HepG2 (cell line): ENCODE measurements at regions not wholly inside any gene's neighbourhood (a gene's known extent, or its start where the extent isn't known, plus 50 kb on each side); places are given as distances from the start of the nearest gene placed in this dataset.

ENCODE experiments used
- ATAC-seq: fragments of 200-7000 bp; cut with Tn5 transposase; 3 replicates; pipeline ENCODE4 v1.9.1; 2020; ENCODE audit warnings: mild to moderate bottlenecking, moderate library complexity
- BruUV-seq: library from RNA; stranded (reverse); fragments of 400-500 nt; replicated peaks from 2 replicates; lab custom pipeline; 2021; lab: Mats Ljungman, UMichigan
- CTCF ChIA-PET: fragments of 300-600 bp; formaldehyde crosslinking; extraction: SDS; loops from one replicate; lab custom pipeline; 2021; ENCODE audit warnings: low total read pairs, inconsistent platforms, low intra/inter-chr PET ratio; lab: Yijun Ruan, JAX
- POLR2A ChIA-PET: fragments of 350-600 bp; sonication (Branson Sonifier 250); formaldehyde crosslinking; loops from one replicate; lab custom pipeline; 2020; ENCODE audit warnings: antibody characterized with exemption, inconsistent platforms; lab: Yijun Ruan, JAX
- DNase-seq: peaks from one replicate; pipeline ENCODE4 v3.0.0-alpha.2; 2015; ENCODE audit warnings: low spot score
- FAIRE-seq: peaks from 3 replicates; lab custom pipeline; 2011; peaks lifted over from hg19 to GRCh38; lab: Jason Lieb, UNC
- H2AFZ ChIP-seq: one replicate; pipeline ENCODE4 v1.6.1; 2011; ENCODE audit warnings: low read length, inconsistent platforms
- H3K27ac ChIP-seq: fragments of 300-600 bp; 3 replicates; pipeline ENCODE4 v1.8.0; 2011; ENCODE audit warnings: mixed run types, mild to moderate bottlenecking, mixed read lengths, low read length, inconsistent platforms; ENCODE audit not compliant: insufficient read depth; ENCODE audit errors: extremely low read length
- H3K27me3 ChIP-seq, 2 experiments: fragments of 200-600 bp in 1 of 2; 2 replicates in 1 of 2; 3 replicates in 1 of 2; pipeline versions ENCODE4 v1.6.0 to v1.8.0; 2011; ENCODE audit warnings: low read length in 2 of 2, mild to moderate bottlenecking in 2 of 2, moderate library complexity in 2 of 2, inconsistent platforms in 1 of 2; ENCODE audit not compliant: insufficient read depth in 2 of 2, control insufficient read depth in 1 of 2
- H3K36me3 ChIP-seq, 2 experiments: fragments of 200-600 bp in 1 of 2; replicated peaks in 1 of 2; 2 replicates in 1 of 2; 3 replicates in 1 of 2; pipeline versions ENCODE4 v1.5.1 to v1.8.0; 2011; ENCODE audit warnings: low read length in 2 of 2, inconsistent platforms in 1 of 2; ENCODE audit not compliant: insufficient read depth in 2 of 2, control insufficient read depth in 1 of 2
- H3K4me1 ChIP-seq: 2 replicates; pipeline ENCODE4 v1.5.1; 2012; ENCODE audit warnings: low read length, inconsistent platforms; ENCODE audit not compliant: insufficient read depth
- H3K4me2 ChIP-seq: 2 replicates; pipeline ENCODE4 v1.6.0; 2011; ENCODE audit warnings: low read depth, low read length, inconsistent platforms
- H3K4me3 ChIP-seq, 3 experiments: fragments of 200-600 bp in 1 of 3; sonication (generic), shearing (Covaris generic) in 1 of 3; replicated peaks in 1 of 3; 2 replicates each; pipeline ENCODE4 v1.5.1; 2011 to 2016; ENCODE audit warnings: low read length in 3 of 3, inconsistent platforms in 2 of 3, low read depth in 2 of 3, mild to moderate bottlenecking in 2 of 3, control low read depth in 1 of 3, mixed read lengths in 1 of 3; ENCODE audit not compliant: insufficient read depth in 1 of 3
- H3K79me2 ChIP-seq: one replicate; pipeline ENCODE4 v1.6.1; 2011; ENCODE audit warnings: low read length, inconsistent platforms; ENCODE audit not compliant: insufficient read depth
- H3K9ac ChIP-seq: 2 replicates; pipeline ENCODE4 v1.6.0; 2011; ENCODE audit warnings: mild to moderate bottlenecking, low read depth, low read length, inconsistent platforms; ENCODE audit not compliant: insufficient read depth
- H3K9me3 ChIP-seq: 2 replicates; pipeline ENCODE4 v1.5.1; 2012; ENCODE audit warnings: mild to moderate bottlenecking, low read length
- H4K20me1 ChIP-seq: 2 replicates; pipeline ENCODE4 v1.6.0; 2011; ENCODE audit warnings: inconsistent platforms, mild to moderate bottlenecking, low read length, moderate library complexity; ENCODE audit not compliant: insufficient read depth
- BCL6 ChIP-seq: IDR thresholded peaks from 2 replicates; pipeline ENCODE4 v1.6.1; 2016; ENCODE audit warnings: missing genetic modification reagents, missing compliant biosample characterization
- BRCA1 ChIP-seq: sonication (generic); formaldehyde crosslinking; IDR thresholded peaks from 2 replicates; pipeline ENCODE4 v1.4.0; 2020; ENCODE audit warnings: missing genetic modification reagents
- CAMTA2 ChIP-seq: sonication (generic); formaldehyde crosslinking; IDR thresholded peaks from 2 replicates; pipeline ENCODE4 v1.4.0; 2020; ENCODE audit warnings: mild to moderate bottlenecking, missing genetic modification reagents, borderline replicate concordance
- HNRNPL ChIP-seq: fragments of 200-400 bp; formaldehyde crosslinking; IDR thresholded peaks from 2 replicates; pipeline ENCODE4 v1.6.1; 2017; ENCODE audit warnings: mild to moderate bottlenecking, low read depth, low read length
- JUN ChIP-seq: sonication (generic); formaldehyde crosslinking; IDR thresholded peaks from 2 replicates; pipeline ENCODE4 v1.4.0; 2020; ENCODE audit warnings: mild to moderate bottlenecking, missing genetic modification reagents
- KLF15 ChIP-seq: sonication (generic); formaldehyde crosslinking; IDR thresholded peaks from 2 replicates; pipeline ENCODE4 v1.8.1; 2023; ENCODE audit warnings: borderline replicate concordance, mild to moderate bottlenecking, inconsistent platforms, missing genetic modification reagents, mixed read lengths
- KLF9 ChIP-seq: IDR thresholded peaks from 2 replicates; pipeline ENCODE4 v1.6.1; 2016; ENCODE audit warnings: low read depth
- MBNL3 ChIP-seq: fragments of 250-450 bp; sonication (Bioruptor Pico); conservative IDR thresholded peaks from 2 replicates; pipeline ENCODE4 v1.8.0; 2022; ENCODE audit warnings: mild to moderate bottlenecking, inconsistent platforms
- MED1 ChIP-seq: sonication (generic); formaldehyde crosslinking; IDR thresholded peaks from 2 replicates; pipeline ENCODE4 v1.4.0; 2020; ENCODE audit warnings: missing genetic modification reagents
- POGK ChIP-seq: sonication (generic); formaldehyde crosslinking; conservative IDR thresholded peaks from 2 replicates; pipeline ENCODE4 v1.8.0; 2022; ENCODE audit warnings: mild to moderate bottlenecking, moderate library complexity, missing genetic modification reagents
- ZEB1 ChIP-seq: IDR thresholded peaks from 2 replicates; pipeline ENCODE4 v1.6.1; 2012; ENCODE audit warnings: mild to moderate bottlenecking, low read depth, inconsistent platforms; ENCODE audit not compliant: insufficient replicate concordance
- ZNF121 ChIP-seq: sonication (generic); formaldehyde crosslinking; IDR thresholded peaks from 2 replicates; pipeline ENCODE4 v1.5.0; 2020; ENCODE audit warnings: mild to moderate bottlenecking, missing genetic modification reagents
- ZNF432 ChIP-seq: sonication (generic); formaldehyde crosslinking; IDR thresholded peaks from 2 replicates; pipeline ENCODE4 v1.5.0; 2020; ENCODE audit warnings: missing genetic modification reagents, mild to moderate bottlenecking, borderline replicate concordance
- ZNF562 ChIP-seq: sonication (generic); formaldehyde crosslinking; IDR thresholded peaks from 2 replicates; pipeline ENCODE4 v1.8.0; 2022; ENCODE audit warnings: missing genetic modification reagents, borderline replicate concordance
- ZNF629 ChIP-seq: sonication (generic); formaldehyde crosslinking; conservative IDR thresholded peaks from 2 replicates; pipeline ENCODE4 v1.5.0; 2020; ENCODE audit warnings: missing genetic modification reagents
- ZNF782 ChIP-seq: sonication (generic); formaldehyde crosslinking; IDR thresholded peaks from 2 replicates; pipeline ENCODE4 v1.4.0; 2020; ENCODE audit warnings: missing genetic modification reagents, mild to moderate bottlenecking, borderline replicate concordance
- WGBS: methylation state at CpG from one replicate; pipeline ENCODE4 v1.1.6; 2017; ENCODE audit warnings: low lambda C conversion rate; 5-methylcytosine and 5-hydroxymethylcytosine counted together
- in situ Hi-C: cut with HindIII; loops from 2 replicates; pipeline ENCODE4 v1.10.0; 2017; ENCODE audit warnings: low pct_unique_long_range_greater_than_20kb; ENCODE audit not compliant: extremely low pct_ligation_motif_present
- intact Hi-C: fragments of 100-400 bp; cut with micrococcal nuclease; formaldehyde crosslinking; loops from one replicate; pipeline ENCODE4 v1.10.0; 2022; ENCODE audit not compliant: unreplicated experiment
- TF ChIP-seq, protein P1 (sequence below): sonication (generic); formaldehyde crosslinking; IDR thresholded peaks from 2 replicates; pipeline ENCODE4 v1.8.0; 2022; ENCODE audit warnings: mild to moderate bottlenecking, missing genetic modification reagents, borderline replicate concordance
- TF ChIP-seq, protein P2 (sequence below): sonication (generic); formaldehyde crosslinking; IDR thresholded peaks from 2 replicates; pipeline ENCODE4 v1.5.0; 2020; ENCODE audit warnings: missing genetic modification reagents

- no peak for TF ChIP-seq MBNL3 (CRISPR knock-in tag)
- TF ChIP-seq ZEB1, result no peak
- no peak for TF ChIP-seq KLF15 (CRISPR knock-in tag)
Observed at GRCh38 chr4:133588306-133588705, 439.2 kb downstream of the PCDH10 start (continued).

DNA sequence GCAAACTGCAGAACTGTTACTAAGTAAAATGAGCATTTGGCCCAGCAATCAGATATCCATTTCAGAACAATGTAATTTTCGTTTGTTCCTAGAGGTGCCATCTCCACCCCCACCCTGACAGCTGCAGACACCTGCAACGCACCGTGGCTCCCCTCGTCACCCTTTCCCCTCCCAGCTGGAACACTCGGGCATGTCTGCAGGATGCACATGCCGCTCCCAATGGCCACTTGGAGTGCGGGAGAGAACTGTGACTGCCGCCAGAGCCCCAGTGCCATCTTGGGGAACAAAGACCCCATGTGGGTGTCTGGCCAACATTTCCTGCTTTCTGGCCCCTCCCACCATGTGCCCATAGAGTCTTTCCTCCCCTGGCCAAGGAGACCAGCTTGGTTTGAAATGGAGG, 436.2 kb downstream of the PCDH10 start:
- no peak for FAIRE-seq
- Histone ChIP-seq H3K9ac (no peak overlapping the region), H3K27me3 (no peaks in the 10 kb centered on the region), H2AFZ (no peak overlapping the region), H4K20me1 (no peaks in the 10 kb centered on the region), H3K36me3 (no peaks in the 10 kb centered on the region), H3K27ac (no peak overlapping the region), H3K4me2 (no peak overlapping the region), H3K4me1 (no peaks in the 10 kb centered on the region), H3K9me3 (no peaks in the 10 kb centered on the region), H3K4me3 (no peak overlapping the region), H3K79me2 (no peaks in the 10 kb centered on the region)
- intact Hi-C loops, result loop anchor here (2.0 kb wide), 1 partner anchor 1349 kb away; no protein-coding TSS in a partner anchor
- BruUV-seq, result no TSS peak
- ChIA-PET POLR2A (no interaction called here), CTCF (no interaction called here)
- no peak for DNase-seq
- in situ Hi-C loops, result no loop called here
- WGBS, result 41% methylated on average over 5 of the region's 8 CpGs
- no peak for ATAC-seq
- TF ChIP-seq ZNF121 (no peak), BRCA1 (CRISPR knock-in tag) (no peak), ZNF629 (CRISPR knock-in tag) (no peak), KLF9 (CRISPR knock-in tag) (no peak), JUN (no peak), HNRNPL (no peak), CAMTA2 (no peak), POGK (CRISPR knock-in tag) (no peak), BCL6 (CRISPR knock-in tag) (no peak), ZNF782 (CRISPR knock-in tag) (no peak), MED1 (no peak), ZNF432 (CRISPR knock-in tag) (no peak), ZNF562 (no peak)
- TF ChIP-seq, protein P1, sequence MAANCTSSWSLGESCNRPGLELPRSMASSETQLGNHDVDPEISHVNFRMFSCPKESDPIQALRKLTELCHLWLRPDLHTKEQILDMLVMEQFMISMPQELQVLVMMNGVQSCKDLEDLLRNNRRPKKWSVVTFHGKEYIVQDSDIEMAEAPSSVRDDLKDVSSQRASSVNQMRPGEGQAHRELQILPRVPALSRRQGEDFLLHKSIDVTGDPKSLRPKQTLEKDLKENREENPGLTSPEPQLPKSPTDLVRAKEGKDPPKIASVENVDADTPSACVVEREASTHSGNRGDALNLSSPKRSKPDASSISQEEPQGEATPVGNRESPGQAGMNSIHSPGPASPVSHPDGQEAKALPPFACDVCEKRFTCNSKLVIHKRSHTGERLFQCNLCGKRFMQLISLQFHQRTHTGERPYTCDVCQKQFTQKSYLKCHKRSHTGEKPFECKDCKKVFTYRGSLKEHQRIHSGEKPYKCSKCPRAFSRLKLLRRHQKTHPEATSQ (CRISPR knock-in tag), result no peak
- TF ChIP-seq, protein P2, sequence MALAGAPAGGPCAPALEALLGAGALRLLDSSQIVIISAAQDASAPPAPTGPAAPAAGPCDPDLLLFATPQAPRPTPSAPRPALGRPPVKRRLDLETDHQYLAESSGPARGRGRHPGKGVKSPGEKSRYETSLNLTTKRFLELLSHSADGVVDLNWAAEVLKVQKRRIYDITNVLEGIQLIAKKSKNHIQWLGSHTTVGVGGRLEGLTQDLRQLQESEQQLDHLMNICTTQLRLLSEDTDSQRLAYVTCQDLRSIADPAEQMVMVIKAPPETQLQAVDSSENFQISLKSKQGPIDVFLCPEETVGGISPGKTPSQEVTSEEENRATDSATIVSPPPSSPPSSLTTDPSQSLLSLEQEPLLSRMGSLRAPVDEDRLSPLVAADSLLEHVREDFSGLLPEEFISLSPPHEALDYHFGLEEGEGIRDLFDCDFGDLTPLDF, result no peak
